T47D (cell line): ENCODE measurements at regions not wholly inside any gene's neighbourhood (a gene's known extent, or its start where the extent isn't known, plus 50 kb on each side); places are given as distances from the start of the nearest gene placed in this dataset.

ENCODE experiments used
- DNase-seq, 2 experiments: peaks; one replicate each; pipeline versions ENCODE4 v3.0.0 to v3.0.0-alpha.2; 2011 to 2012; ENCODE audit warnings: low read depth in 1 of 2, low spot score in 1 of 2
- JUND ChIP-seq: IDR thresholded peaks from 2 replicates; pipeline ENCODE4 v1.6.1; 2012; ENCODE audit warnings: low read depth
- in situ Hi-C: cut with HindIII; loops from 2 replicates; pipeline ENCODE4 v1.10.0; 2016; ENCODE audit warnings: low sequenced_read_pairs, low pct_unique_long_range_greater_than_20kb

- in situ Hi-C loops: no loop called here
- DNase-seq: no peak
- TF ChIP-seq JUND: no peak
Observed at GRCh38 chr5:30879887-30880286, 313.6 kb upstream of the CDH6 start.

- in situ Hi-C loops: no loop called here
- DNase-seq: no peak
- no peak for TF ChIP-seq JUND
Observed at GRCh38 chr5:30878746-30879145, 314.7 kb upstream of the CDH6 start.

GRCh38 chr5:30878296-30878695, 315.2 kb upstream of the CDH6 start:
- no peak for TF ChIP-seq JUND
- in situ Hi-C loops: no loop called here
- DNase-seq: no peak

GRCh38 chr5:30874241-30875034, 319.0 kb upstream of the CDH6 start:
- in situ Hi-C loops: no loop called here
- no peak for DNase-seq
- no peak for TF ChIP-seq JUND

- TF ChIP-seq JUND: no peak
- no peak for DNase-seq
- in situ Hi-C loops: no loop called here
Observed at GRCh38 chr5:30871196-30871595, 322.3 kb upstream of the CDH6 start.

GRCh38 chr5:30867711-30868110, 325.8 kb upstream of the CDH6 start:
- DNase-seq: no peak
- no peak for TF ChIP-seq JUND
- in situ Hi-C loops: no loop called here

GRCh38 chr5:30866142-30866541, 327.3 kb upstream of the CDH6 start:
- DNase-seq: no peak
- in situ Hi-C loops: no loop called here
- TF ChIP-seq JUND: no peak

GRCh38 chr5:30856242-30856641, 337.2 kb upstream of the CDH6 start:
- no peak for TF ChIP-seq JUND
- DNase-seq: no peak
- in situ Hi-C loops: no loop called here

- no peak for DNase-seq
- in situ Hi-C loops: no loop called here
- TF ChIP-seq JUND: no peak
Observed at GRCh38 chr5:30853158-30853557, 340.3 kb upstream of the CDH6 start.

GRCh38 chr5:30850866-30851265, 342.6 kb upstream of the CDH6 start:
- DNase-seq: no peak
- in situ Hi-C loops: no loop called here
- TF ChIP-seq JUND: no peak

- in situ Hi-C loops: no loop called here
- DNase-seq: no peak
- no peak for TF ChIP-seq JUND
Observed at GRCh38 chr5:30849931-30850710, 343.4 kb upstream of the CDH6 start.

GRCh38 chr5:30846171-30846570, 347.3 kb upstream of the CDH6 start:
- no peak for TF ChIP-seq JUND
- in situ Hi-C loops: no loop called here
- DNase-seq: no peak

- in situ Hi-C loops: no loop called here
- no peak for DNase-seq
- no peak for TF ChIP-seq JUND
Observed at GRCh38 chr5:30845194-30845593, 348.3 kb upstream of the CDH6 start.

GRCh38 chr5:30843541-30843940, 349.9 kb upstream of the CDH6 start:
- no peak for DNase-seq
- in situ Hi-C loops: no loop called here
- TF ChIP-seq JUND: no peak
